ENCODE measurements at regions not wholly inside any gene's neighbourhood (a gene's known extent, or its start where the extent isn't known, plus 50 kb on each side); places are given as distances from the start of the nearest gene placed in this dataset.

GRCh38 chr20:12180107-12180661, 262.5 kb downstream of the BTBD3 start:
- TF ChIP-seq MAX (IDR thresholded peaks at IDR 0.05) (no peak), EP300 (IDR thresholded peaks at IDR 0.05; ENCODE audit: borderline replicate concordance) (no peak), FOXM1 (IDR thresholded peaks at IDR 0.05; ENCODE audit: borderline replicate concordance, low read depth) (no peak), RAD21 (IDR thresholded peaks at IDR 0.05; ENCODE audit: low read depth) (no peak), EGR1 (IDR thresholded peaks at IDR 0.05) (no peak), TAF1 (IDR thresholded peaks at IDR 0.05; ENCODE audit: low read depth) (no peak), CREB1 (IDR thresholded peaks at IDR 0.05; ENCODE audit: low read depth) (no peak), YY1 (IDR thresholded peaks at IDR 0.05; ENCODE audit: low read depth) (no peak), TEAD4 (IDR thresholded peaks at IDR 0.05) (no peak), CEBPB (IDR thresholded peaks at IDR 0.05) (no peak), NFIC (IDR thresholded peaks at IDR 0.05) (no peak), USF1 (IDR thresholded peaks at IDR 0.05) (no peak), TCF12 (IDR thresholded peaks at IDR 0.05; ENCODE audit: low read depth) (no peak)
- TF ChIP-seq, protein P1, sequence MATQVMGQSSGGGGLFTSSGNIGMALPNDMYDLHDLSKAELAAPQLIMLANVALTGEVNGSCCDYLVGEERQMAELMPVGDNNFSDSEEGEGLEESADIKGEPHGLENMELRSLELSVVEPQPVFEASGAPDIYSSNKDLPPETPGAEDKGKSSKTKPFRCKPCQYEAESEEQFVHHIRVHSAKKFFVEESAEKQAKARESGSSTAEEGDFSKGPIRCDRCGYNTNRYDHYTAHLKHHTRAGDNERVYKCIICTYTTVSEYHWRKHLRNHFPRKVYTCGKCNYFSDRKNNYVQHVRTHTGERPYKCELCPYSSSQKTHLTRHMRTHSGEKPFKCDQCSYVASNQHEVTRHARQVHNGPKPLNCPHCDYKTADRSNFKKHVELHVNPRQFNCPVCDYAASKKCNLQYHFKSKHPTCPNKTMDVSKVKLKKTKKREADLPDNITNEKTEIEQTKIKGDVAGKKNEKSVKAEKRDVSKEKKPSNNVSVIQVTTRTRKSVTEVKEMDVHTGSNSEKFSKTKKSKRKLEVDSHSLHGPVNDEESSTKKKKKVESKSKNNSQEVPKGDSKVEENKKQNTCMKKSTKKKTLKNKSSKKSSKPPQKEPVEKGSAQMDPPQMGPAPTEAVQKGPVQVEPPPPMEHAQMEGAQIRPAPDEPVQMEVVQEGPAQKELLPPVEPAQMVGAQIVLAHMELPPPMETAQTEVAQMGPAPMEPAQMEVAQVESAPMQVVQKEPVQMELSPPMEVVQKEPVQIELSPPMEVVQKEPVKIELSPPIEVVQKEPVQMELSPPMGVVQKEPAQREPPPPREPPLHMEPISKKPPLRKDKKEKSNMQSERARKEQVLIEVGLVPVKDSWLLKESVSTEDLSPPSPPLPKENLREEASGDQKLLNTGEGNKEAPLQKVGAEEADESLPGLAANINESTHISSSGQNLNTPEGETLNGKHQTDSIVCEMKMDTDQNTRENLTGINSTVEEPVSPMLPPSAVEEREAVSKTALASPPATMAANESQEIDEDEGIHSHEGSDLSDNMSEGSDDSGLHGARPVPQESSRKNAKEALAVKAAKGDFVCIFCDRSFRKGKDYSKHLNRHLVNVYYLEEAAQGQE (IDR thresholded peaks at IDR 0.05; ENCODE audit: low read depth), result no peak

Measured in Ishikawa (cell line).